Endothelial cell of hepatic sinusoid (primary cell): ENCODE measurements at regions not wholly inside any gene's neighbourhood (a gene's known extent, or its start where the extent isn't known, plus 50 kb on each side); places are given as distances from the start of the nearest gene placed in this dataset.
"Not testable (repeated sequence)": the region's sequence is repeated elsewhere in the genome, so short reads cannot be mapped to it uniquely, and the experiment has no call there.

Experiments
- in situ Hi-C: cut with HindIII; loops from 2 replicates; pipeline ENCODE4 v1.10.0; 2017; ENCODE audit warnings: low sequenced_read_pairs

DNA sequence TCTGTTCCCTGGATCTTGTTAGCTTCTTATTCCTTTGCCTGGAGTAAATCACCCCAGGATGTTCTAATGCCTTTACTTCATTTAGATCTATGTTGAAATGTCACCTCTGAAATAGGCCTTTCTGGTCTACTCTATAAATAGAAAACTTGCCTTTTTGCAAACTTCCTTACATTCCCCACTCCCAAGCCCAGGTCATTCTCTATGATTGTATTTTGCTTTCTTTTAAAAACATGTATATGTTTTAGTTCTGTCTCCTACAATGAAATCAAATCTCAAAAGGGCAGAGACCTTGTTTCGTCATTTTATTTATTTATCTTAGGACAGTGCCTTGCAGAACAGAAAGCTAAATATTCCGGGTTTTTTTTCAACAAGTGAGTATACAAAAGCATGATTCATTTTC lies 1657.7 kb upstream of the C9orf72 start:
- in situ Hi-C loops = no loop called here

- in situ Hi-C loops = no loop called here
These were observed 1659.9 kb upstream of the C9orf72 start for GRCh38 chr9:29233193-29233592.

DNA sequence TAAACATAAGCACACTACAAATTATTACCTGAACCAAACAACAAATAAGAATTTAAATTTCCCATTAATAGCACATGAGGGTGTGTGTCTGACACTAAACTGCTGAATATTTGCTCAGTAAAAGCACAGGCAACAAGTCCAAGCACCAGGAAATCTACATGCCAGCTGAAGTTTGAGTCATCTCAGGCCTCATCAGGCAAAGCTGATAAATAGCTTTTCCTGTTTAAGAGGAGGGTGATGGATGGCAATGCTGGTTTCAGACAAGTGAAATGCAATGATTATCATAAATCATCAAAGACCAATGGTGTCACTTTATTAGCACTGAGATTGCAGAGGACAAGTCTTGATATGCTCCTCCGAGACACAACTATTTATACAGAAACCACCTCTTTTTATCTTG lies 1668.0 kb upstream of the C9orf72 start:
- in situ Hi-C loops = no loop called here

- in situ Hi-C loops = no loop called here
These were observed 1672.1 kb upstream of the C9orf72 start for GRCh38 chr9:29245351-29245750.

- in situ Hi-C loops = not testable (repeated sequence)
These were observed 1697.1 kb upstream of the C9orf72 start for GRCh38 chr9:29270400-29270799.

GRCh38 chr9:29282121-29282520 lies 1708.8 kb upstream of the C9orf72 start:
- in situ Hi-C loops = no loop called here

GRCh38 chr9:29285818-29286217 lies 1712.5 kb upstream of the C9orf72 start:
- in situ Hi-C loops = loop anchor here (5.0 kb wide), 1 partner anchor 41 kb away; no protein-coding TSS in a partner anchor

GRCh38 chr9:29289365-29289764 lies 1716.1 kb upstream of the C9orf72 start:
- in situ Hi-C loops = loop anchor here (5.0 kb wide), 1 partner anchor 38 kb away; no protein-coding TSS in a partner anchor

DNA sequence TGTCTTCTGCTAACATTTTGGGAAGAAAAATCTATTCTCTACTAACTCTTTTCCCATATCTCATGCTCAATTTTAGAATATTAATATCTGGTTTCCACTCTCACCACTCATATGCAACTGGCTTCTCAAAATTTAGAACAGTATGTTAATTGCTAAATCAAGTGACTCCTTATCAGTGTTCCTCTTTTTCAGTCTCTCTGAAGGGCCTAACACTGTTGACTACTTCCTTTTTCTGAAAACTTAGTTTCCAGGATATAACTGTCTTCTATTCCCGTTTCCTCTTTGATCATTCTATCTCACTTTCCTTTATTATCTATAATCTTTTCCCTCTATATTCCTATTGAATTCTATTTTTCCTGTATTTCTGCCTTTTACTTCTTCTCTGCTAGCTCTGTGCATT lies 1717.2 kb upstream of the C9orf72 start:
- in situ Hi-C loops = no loop called here

- in situ Hi-C loops = no loop called here
These were observed 1724.3 kb upstream of the C9orf72 start for GRCh38 chr9:29297592-29297991.

DNA sequence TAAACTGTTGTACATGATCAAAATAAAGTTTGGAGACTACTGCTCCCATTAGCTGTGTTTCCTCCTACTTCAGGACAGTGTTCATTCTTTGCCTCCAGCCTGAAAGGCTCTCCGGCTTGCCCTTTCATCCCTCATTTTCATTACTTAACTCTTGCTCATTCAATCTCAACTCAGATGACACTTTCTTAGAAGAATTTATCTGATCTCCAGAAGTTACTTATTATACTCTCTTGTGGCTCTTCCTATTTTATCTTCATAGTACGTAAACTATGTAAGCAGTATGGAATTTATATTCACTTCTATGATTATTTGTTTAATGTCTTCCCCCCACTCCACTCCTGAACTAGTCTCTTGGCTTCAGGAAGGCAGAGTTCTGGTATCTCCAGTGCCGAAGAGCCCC lies 1737.9 kb upstream of the C9orf72 start:
- in situ Hi-C loops = no loop called here

GRCh38 chr9:29312327-29312726 lies 1739.0 kb upstream of the C9orf72 start:
- in situ Hi-C loops = no loop called here

- in situ Hi-C loops = loop anchor here (5.0 kb wide), 1 partner anchor 53 kb away; no protein-coding TSS in a partner anchor
These were observed 1746.6 kb upstream of the C9orf72 start for GRCh38 chr9:29319736-29320513.

GRCh38 chr9:29322240-29322639 lies 1749.0 kb upstream of the C9orf72 start:
- in situ Hi-C loops = no loop called here

GRCh38 chr9:29325894-29326293 lies 1752.6 kb upstream of the C9orf72 start:
- in situ Hi-C loops = loop anchor here (5.0 kb wide), 1 partner anchor 39 kb away; no protein-coding TSS in a partner anchor

DNA sequence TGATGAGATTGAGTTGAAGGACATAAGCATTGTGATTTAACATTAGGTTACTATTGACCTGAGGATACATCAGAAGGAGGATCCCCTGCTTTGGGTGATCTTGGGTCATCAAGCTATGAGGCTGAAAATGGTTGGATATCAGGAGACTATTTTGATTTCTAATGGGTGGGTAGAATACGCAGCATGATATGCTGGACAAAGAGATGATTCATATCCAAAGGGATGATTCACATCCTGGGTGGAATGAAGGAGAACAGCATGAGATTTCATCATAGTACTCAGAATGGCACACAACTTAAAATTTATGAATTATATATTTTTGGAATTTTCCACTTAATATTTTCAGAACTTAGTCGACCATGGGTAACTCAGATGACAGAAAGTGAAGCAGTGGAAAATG lies 1759.5 kb upstream of the C9orf72 start:
- in situ Hi-C loops = no loop called here

- in situ Hi-C loops = no loop called here
These were observed 1763.0 kb upstream of the C9orf72 start for GRCh38 chr9:29336281-29336680.

- in situ Hi-C loops = no loop called here
These were observed 1766.1 kb upstream of the C9orf72 start for GRCh38 chr9:29339387-29339786.

- in situ Hi-C loops = no loop called here
These were observed 1775.7 kb upstream of the C9orf72 start for GRCh38 chr9:29348999-29349398.

DNA sequence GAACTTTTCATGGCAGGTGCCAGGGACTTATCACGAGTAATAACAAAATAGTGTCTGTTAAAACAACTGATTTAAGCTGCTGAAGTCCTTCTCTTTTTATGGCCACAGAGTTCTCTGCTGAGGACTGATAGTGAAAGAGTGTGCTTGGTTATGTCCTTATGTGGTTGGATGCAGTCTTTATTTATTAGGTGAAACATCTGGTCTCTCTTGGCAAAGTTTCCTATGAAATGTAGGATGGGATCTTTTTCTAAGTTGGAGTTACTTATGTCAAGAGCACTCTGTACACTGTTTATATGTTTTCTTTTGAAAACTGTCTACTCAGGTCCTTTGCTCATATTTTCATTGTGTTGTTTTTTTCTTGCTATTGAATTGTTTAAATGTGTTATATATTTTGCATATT lies 1816.1 kb upstream of the C9orf72 start:
- in situ Hi-C loops = no loop called here

GRCh38 chr9:29390859-29391258 lies 1817.6 kb upstream of the C9orf72 start:
- in situ Hi-C loops = no loop called here

GRCh38 chr9:29393064-29393463 lies 1819.8 kb upstream of the C9orf72 start:
- in situ Hi-C loops = no loop called here

DNA sequence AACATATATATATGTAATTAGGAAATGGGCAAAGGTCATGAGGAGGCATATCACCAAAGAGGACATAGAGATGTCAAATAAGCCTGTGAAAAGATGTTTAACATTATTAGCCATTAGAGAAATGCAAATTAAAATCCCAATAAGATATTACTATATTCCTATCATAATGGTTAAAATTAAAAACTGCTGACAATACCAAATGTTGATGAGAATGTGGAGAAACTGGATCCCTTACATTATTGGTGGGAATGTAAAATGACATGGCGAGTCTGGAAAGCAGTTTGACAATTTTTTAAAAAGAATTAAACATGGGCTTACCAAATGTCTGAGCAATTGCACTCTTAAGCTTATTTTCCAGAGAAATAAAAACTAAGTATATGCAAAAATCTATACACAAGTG lies 1821.6 kb upstream of the C9orf72 start:
- in situ Hi-C loops = no loop called here
